ENCODE measurements at regions not wholly inside any gene's neighbourhood (a gene's known extent, or its start where the extent isn't known, plus 50 kb on each side); places are given as distances from the start of the nearest gene placed in this dataset.

DNA sequence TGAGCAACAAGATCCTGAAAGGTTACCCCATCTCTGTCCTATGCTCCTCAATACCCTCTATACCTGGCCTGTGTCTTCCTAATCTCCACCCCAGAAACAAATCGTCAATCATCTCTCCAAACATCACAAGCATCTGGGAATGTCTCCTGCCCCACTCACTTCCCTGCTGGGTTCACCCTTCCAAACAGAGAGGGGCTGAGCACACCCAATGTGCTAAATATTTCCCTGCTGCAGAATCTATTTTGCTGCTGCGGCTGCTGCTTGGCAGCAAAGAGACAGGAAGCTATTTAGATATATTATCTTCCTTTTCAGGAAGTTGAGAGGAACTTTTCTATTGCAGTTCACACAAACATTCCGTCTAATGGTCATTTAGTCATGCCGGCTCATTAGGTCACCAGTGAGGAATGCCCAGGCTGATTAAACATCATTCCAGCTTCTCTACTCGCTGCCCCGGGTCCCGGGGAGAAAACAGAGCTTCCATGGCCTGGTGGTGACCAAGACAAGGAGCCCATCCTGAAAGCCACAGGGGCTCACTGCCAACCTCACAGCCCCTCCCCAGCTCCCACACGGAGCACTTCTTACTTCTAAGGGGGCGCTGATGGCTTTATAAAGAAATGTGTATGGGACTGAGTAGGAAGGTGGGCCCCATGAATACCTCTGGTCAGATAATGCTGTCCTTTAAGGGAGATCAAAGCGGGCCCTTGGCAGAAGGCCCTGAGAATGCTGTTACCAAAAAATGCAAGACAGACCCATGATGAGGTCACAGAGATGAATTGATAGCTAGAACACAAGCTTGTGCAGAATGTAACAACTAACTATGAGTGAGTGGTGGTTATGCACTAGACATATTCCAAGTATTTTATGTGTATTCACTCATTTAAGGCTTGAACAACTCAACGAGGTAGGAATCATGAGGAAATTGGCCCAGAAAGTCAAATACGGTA is 218.3 kb downstream of the SOX9 start:
- Histone ChIP-seq H3K4me3 (ENCODE audit: low read depth, low read length) (no peak overlapping the region), H3K27me3 (ENCODE audit: control insufficient read depth, insufficient read depth, low read length) (no peaks in the 10 kb centered on the region), H3K36me3 (ENCODE audit: control insufficient read depth, insufficient read depth, low read length) (no peaks in the 10 kb centered on the region)
- peak; percentile 92 for DNase-seq (ENCODE audit: low read depth)
- TF ChIP-seq, protein P1, sequence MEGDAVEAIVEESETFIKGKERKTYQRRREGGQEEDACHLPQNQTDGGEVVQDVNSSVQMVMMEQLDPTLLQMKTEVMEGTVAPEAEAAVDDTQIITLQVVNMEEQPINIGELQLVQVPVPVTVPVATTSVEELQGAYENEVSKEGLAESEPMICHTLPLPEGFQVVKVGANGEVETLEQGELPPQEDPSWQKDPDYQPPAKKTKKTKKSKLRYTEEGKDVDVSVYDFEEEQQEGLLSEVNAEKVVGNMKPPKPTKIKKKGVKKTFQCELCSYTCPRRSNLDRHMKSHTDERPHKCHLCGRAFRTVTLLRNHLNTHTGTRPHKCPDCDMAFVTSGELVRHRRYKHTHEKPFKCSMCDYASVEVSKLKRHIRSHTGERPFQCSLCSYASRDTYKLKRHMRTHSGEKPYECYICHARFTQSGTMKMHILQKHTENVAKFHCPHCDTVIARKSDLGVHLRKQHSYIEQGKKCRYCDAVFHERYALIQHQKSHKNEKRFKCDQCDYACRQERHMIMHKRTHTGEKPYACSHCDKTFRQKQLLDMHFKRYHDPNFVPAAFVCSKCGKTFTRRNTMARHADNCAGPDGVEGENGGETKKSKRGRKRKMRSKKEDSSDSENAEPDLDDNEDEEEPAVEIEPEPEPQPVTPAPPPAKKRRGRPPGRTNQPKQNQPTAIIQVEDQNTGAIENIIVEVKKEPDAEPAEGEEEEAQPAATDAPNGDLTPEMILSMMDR (IDR thresholded peaks at IDR 0.05; ENCODE audit: insufficient read depth, low read length, poor library complexity, severe bottlenecking) = no peak

DNA sequence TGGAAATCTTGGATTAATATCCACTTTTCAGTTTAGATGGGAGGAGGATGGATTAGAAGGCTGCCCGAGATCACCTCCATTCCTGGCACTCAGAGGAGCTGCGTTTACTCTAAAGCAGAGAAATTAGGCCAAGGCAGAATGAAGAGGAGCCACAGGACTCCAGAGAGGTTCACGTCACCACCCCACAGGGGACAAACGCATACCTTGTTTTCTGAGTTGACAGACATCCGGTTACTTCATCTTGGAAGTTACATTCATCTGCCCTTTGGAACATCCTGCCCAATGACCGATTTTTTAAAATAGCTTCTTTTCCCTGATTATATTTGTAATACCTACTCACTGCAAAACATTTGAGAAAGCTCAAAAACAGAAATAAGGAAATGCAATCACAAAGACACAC is 220.0 kb downstream of the SOX9 start:
- no peaks in the 10 kb centered on the region for H3K36me3 ChIP-seq (ENCODE audit: control insufficient read depth, insufficient read depth, low read length)
- no peak for DNase-seq (ENCODE audit: low read depth)
- TF ChIP-seq, protein P1 (IDR thresholded peaks at IDR 0.05; ENCODE audit: insufficient read depth, low read length, poor library complexity, severe bottlenecking) = no peak
- H3K4me3 ChIP-seq (ENCODE audit: low read depth, low read length) = no peak overlapping the region
- no peaks in the 10 kb centered on the region for H3K27me3 ChIP-seq (ENCODE audit: control insufficient read depth, insufficient read depth, low read length)

DNA sequence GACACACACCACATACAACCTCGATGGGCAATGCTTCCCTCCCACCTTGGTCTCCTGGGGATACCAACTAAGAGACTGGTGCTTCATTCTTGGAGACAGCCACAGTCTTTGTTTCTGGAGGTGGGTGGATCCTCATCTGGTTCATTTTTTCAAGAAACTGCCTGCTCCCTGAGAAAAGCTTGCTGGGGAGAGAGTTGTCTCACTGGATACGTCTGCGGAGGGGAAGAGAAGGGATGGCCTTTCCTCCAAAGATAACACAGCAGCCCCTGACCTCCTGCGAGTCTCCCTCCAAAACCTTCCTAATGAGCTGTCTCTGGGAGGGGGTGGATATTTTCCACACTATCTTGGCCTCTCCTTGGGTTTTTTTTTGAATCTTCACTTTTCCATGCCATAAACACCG is 221.2 kb downstream of the SOX9 start:
- Histone ChIP-seq H3K36me3 (ENCODE audit: control insufficient read depth, insufficient read depth, low read length) (no peaks in the 10 kb centered on the region), H3K4me3 (ENCODE audit: low read depth, low read length) (no peak overlapping the region), H3K27me3 (ENCODE audit: control insufficient read depth, insufficient read depth, low read length) (no peaks in the 10 kb centered on the region)
- TF ChIP-seq, protein P1 (IDR thresholded peaks at IDR 0.05; ENCODE audit: insufficient read depth, low read length, poor library complexity, severe bottlenecking) = no peak
- no peak for DNase-seq (ENCODE audit: low read depth)

DNA sequence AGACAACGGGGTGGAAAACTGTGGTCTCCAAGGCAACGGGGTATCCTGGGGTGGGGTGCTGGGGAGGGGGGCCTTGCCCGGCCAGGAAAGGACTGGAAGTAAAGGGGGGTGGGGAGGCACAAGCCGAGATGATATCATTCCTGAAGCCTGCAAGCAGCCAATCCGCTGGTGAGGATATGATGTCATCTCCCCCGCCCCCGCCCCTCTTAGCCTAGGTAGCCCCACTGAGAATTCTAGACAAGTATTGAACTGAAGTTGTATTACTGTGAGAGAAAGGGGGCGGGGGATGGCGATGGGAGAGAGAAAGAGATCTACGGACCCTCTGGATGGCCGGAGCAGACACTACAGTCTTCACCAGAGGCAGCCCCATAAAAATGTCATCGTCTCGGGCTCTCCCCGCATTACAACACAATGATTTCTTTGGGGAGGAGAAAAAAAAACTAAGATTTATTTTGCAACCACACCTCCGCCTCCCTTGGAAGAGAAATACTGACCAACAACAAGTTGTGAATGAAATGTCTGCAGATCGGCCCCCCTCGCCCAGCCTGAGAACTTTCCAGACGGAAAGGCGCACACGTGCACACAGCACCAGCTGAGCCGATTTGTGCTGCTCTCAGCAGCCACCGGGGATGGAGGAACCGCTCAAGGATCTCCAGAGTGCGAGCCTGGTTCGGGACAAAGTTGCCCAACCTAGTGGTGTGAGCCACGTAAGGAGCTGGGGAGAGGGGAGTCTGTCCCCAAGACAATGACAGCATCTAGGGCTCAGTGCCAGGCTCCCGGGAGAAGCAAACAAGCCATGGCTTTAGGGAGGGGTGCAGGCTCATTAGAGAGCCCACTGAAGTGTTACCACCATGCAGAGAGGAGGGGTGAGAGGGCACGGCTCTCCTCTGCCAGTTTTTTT is 222.1 kb downstream of the SOX9 start:
- TF ChIP-seq, protein P1 (IDR thresholded peaks at IDR 0.05; ENCODE audit: insufficient read depth, low read length, poor library complexity, severe bottlenecking) = no peak
- Histone ChIP-seq H3K4me3 (ENCODE audit: low read depth, low read length) (no peak overlapping the region), H3K27me3 (ENCODE audit: control insufficient read depth, insufficient read depth, low read length) (no peaks in the 10 kb centered on the region), H3K36me3 (ENCODE audit: control insufficient read depth, insufficient read depth, low read length) (no peaks in the 10 kb centered on the region)
- peak; percentile 70 for DNase-seq (ENCODE audit: low read depth)

DNA sequence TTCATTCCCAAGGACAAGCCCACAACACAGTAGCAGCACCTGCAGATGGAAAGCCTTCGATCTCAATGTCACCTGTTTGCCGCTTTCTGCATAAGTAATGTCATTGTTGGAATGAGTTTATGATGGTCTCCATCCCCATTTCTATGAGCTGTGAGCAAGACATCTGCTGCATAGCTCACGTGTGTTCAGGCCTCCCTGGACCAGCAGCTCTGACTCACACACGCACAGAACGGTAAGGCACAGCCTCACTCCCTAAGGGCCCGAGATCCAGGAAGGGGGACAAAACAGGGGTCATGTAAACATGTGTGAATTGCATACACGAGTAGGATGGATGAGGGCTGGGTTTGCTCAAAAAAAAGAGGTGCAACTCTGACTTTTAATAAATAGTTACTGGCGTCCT is 223.1 kb downstream of the SOX9 start:
- DNase-seq (ENCODE audit: low read depth) = no peak
- no peaks in the 10 kb centered on the region for H3K36me3 ChIP-seq (ENCODE audit: control insufficient read depth, insufficient read depth, low read length)
- no peaks in the 10 kb centered on the region for H3K27me3 ChIP-seq (ENCODE audit: control insufficient read depth, insufficient read depth, low read length)
- H3K4me3 ChIP-seq (ENCODE audit: low read depth, low read length) = no peak overlapping the region
- TF ChIP-seq, protein P1 (IDR thresholded peaks at IDR 0.05; ENCODE audit: insufficient read depth, low read length, poor library complexity, severe bottlenecking) = no peak
